Thoracic aorta (tissue), 2 donors: ENCODE measurements at regions not wholly inside any gene's neighbourhood (a gene's known extent, or its start where the extent isn't known, plus 50 kb on each side); places are given as distances from the start of the nearest gene placed in this dataset.

Source experiments
- ATAC-seq: fragments of 150-250 bp; one replicate; pipeline ENCODE4 v1.8.0; 2017; ENCODE audit warnings: low read depth; ENCODE audit not compliant: insufficient number of reproducible peaks, low FRiP score
- DNase-seq: peaks from one replicate; pipeline ENCODE4 v3.0.0-alpha.2; 2020; ENCODE audit warnings: low spot score
- H3K27ac ChIP-seq, 2 donors: fragments of 200-600 bp; sonication (generic); 1 replicate in 1 of 2; 2 replicates in 1 of 2; pipeline ENCODE4 v1.5.1; 2016; ENCODE audit warnings: mild to moderate bottlenecking in 2 of 2, moderate library complexity in 2 of 2
- H3K27me3 ChIP-seq: fragments of 200-600 bp; sonication (generic); replicated peaks from 2 replicates; pipeline ENCODE4 v1.6.0; 2016; ENCODE audit warnings: mild to moderate bottlenecking; ENCODE audit not compliant: insufficient read depth
- H3K36me3 ChIP-seq: fragments of 200-600 bp; sonication (generic); one replicate; pipeline ENCODE4 v1.5.1; 2016
- H3K4me1 ChIP-seq, 2 donors: fragments of 200-600 bp; sonication (generic); 1 replicate in 1 of 2; 2 replicates in 1 of 2; pipeline versions ENCODE4 v1.5.1 to v1.6.0; 2016; ENCODE audit warnings: low read depth in 2 of 2, mild to moderate bottlenecking in 1 of 2; ENCODE audit not compliant: control insufficient read depth in 1 of 2
- H3K4me3 ChIP-seq: fragments of 200-600 bp; sonication (generic); 2 replicates; pipeline ENCODE4 v1.5.1; 2016; ENCODE audit warnings: mild to moderate bottlenecking
- H3K9me3 ChIP-seq: fragments of 200-600 bp; sonication (generic); 2 replicates; pipeline ENCODE4 v1.5.1; 2016
- TF ChIP-seq, protein P1 (sequence below): fragments of 200-600 bp; sonication (generic); IDR thresholded peaks from one replicate; pipeline ENCODE4 v1.5.1; 2019; ENCODE audit warnings: antibody characterized with exemption

DNA sequence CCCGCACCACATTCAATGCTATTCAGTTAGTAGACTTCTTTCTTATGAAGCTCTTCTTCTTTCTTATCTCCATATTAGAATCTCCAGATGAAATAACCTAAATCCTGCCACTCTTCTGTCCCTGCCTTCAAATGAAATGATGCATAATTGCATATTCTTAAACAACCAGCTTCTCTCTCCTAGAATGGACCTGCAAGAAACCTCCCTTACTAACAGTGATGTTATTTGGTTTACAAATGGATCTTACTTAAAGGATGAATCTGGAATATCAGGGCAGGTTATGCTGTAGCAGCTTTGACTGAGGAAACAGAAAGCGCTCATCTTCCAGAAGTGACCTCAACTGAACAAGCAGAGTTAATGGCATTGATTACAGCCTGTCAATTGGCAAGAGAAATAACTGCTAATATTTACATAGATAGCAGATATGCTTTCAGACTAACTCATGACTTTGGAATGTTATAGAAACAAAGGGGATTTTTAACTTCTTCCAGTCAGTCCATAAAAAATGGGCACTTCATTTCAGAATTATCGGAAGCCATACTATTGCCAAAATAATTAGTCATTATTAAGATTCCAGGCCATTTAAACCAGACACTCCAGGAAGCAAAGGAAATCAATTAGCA is 755.7 kb upstream of the HS6ST1 start:
- Histone ChIP-seq H3K27me3 (no peaks in the 10 kb centered on the region), H3K9me3 (no peaks in the 10 kb centered on the region), H3K4me1 (no peaks in the 10 kb centered on the region), H3K4me3 (no peak overlapping the region), H3K27ac (no peak overlapping the region), H3K36me3 (no peaks in the 10 kb centered on the region)
- DNase-seq, result no peak
- TF ChIP-seq, protein P1, sequence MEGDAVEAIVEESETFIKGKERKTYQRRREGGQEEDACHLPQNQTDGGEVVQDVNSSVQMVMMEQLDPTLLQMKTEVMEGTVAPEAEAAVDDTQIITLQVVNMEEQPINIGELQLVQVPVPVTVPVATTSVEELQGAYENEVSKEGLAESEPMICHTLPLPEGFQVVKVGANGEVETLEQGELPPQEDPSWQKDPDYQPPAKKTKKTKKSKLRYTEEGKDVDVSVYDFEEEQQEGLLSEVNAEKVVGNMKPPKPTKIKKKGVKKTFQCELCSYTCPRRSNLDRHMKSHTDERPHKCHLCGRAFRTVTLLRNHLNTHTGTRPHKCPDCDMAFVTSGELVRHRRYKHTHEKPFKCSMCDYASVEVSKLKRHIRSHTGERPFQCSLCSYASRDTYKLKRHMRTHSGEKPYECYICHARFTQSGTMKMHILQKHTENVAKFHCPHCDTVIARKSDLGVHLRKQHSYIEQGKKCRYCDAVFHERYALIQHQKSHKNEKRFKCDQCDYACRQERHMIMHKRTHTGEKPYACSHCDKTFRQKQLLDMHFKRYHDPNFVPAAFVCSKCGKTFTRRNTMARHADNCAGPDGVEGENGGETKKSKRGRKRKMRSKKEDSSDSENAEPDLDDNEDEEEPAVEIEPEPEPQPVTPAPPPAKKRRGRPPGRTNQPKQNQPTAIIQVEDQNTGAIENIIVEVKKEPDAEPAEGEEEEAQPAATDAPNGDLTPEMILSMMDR, result no peak
- ATAC-seq, result no peak

DNA sequence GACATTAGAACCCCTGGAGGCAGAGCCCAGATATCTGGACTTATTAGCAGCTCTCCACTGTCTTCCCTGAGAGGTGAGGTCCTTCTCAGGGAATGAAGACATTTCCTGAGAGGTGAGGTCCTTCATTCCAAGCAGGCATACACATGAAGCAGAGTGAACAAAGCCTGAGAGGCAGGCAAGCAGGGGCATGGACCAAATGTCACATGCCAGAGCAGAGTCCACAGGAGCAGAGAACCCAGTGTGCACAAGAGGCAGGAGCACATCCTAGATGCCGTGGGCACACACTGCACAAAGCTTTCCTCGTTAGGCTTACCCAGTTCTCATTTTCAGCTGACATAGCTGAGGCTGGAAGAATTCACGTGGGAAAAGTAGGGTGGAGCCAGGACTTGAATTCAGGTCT is 759.9 kb upstream of the HS6ST1 start:
- Histone ChIP-seq H3K27ac (no peak overlapping the region), H3K4me3 (no peak overlapping the region), H3K4me1 (no peaks in the 10 kb centered on the region), H3K9me3 (no peaks in the 10 kb centered on the region), H3K27me3 (no peaks in the 10 kb centered on the region), H3K36me3 (no peaks in the 10 kb centered on the region)
- no peak for ATAC-seq
- TF ChIP-seq, protein P1, result no peak
- no peak for DNase-seq

- no peak overlapping the region for H3K27ac ChIP-seq
- ATAC-seq, result no peak
- no peak overlapping the region for H3K4me3 ChIP-seq
- no peaks in the 10 kb centered on the region for H3K4me1 ChIP-seq
- TF ChIP-seq, protein P1, result no peak
- H3K9me3 ChIP-seq, result no peaks in the 10 kb centered on the region
- DNase-seq, result no peak
- no peaks in the 10 kb centered on the region for H3K36me3 ChIP-seq
- no peaks in the 10 kb centered on the region for H3K27me3 ChIP-seq
Observed at GRCh38 chr2:129080715-129081476, 762.2 kb upstream of the HS6ST1 start.

GRCh38 chr2:129085386-129085785 is 766.7 kb upstream of the HS6ST1 start:
- no peaks in the 10 kb centered on the region for H3K36me3 ChIP-seq
- no peaks in the 10 kb centered on the region for H3K9me3 ChIP-seq
- no peak for ATAC-seq
- TF ChIP-seq, protein P1, result no peak
- no peak overlapping the region for H3K27ac ChIP-seq
- H3K27me3 ChIP-seq, result no peaks in the 10 kb centered on the region
- no peaks in the 10 kb centered on the region for H3K4me1 ChIP-seq
- H3K4me3 ChIP-seq, result no peak overlapping the region
- DNase-seq, result no peak

DNA sequence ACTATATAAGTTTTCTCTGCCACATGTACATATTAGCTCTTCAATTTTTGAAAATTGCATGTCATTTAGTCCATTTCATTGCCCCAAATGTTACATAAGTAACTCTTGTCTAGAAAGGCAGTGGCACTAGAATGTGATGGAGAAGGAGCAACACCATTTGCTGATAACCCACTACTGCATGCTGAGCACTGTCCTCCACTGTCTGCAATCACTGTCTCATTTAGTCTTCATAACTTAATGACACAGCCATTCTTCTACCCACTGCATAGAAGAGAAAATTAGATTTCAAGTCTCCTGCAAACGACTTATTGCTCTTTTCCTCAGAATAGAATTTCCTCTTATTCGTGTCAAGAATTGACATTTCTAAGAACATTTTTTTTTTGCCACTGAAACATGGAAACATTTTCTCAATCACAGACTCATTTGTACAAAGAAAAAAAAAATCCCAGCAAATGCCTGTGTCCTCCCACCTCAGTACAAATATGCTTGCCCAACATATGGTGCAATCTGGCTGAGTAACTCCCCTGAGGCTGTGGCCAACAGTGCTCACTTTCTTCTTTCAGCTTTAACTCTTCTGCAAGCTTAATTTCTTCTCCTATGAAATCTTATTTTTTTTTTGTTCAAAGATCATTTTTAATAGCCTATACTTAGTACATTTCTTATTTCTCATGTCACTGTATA is 768.6 kb upstream of the HS6ST1 start:
- H3K27me3 ChIP-seq, result no peaks in the 10 kb centered on the region
- no peaks in the 10 kb centered on the region for H3K36me3 ChIP-seq
- TF ChIP-seq, protein P1, result no peak
- H3K4me1 ChIP-seq, result no peaks in the 10 kb centered on the region
- H3K4me3 ChIP-seq, result no peak overlapping the region
- DNase-seq, result no peak
- no peak overlapping the region for H3K27ac ChIP-seq
- no peak for ATAC-seq
- no peaks in the 10 kb centered on the region for H3K9me3 ChIP-seq
